GM23338 (cell line): ENCODE measurements at regions not wholly inside any gene's neighbourhood (a gene's known extent, or its start where the extent isn't known, plus 50 kb on each side); places are given as distances from the start of the nearest gene placed in this dataset.

ENCODE experiments used
- ATAC-seq: fragments of 200-7000 bp; cut with Tn5 transposase; 3 replicates; pipeline ENCODE4 v1.9.1; 2020
- DNase-seq: peaks from one replicate; pipeline ENCODE4 v3.0.0-alpha.2; 2015; ENCODE audit warnings: low spot score
- H2AFZ ChIP-seq: fragments of 200-600 bp; sonication (generic); 2 replicates; pipeline ENCODE4 v1.8.0; 2016; ENCODE audit warnings: antibody characterized with exemption, mild to moderate bottlenecking, moderate library complexity
- H3F3A ChIP-seq: fragments of 200-600 bp; sonication (generic); replicated peaks from 2 replicates; pipeline ENCODE4 v1.8.0; 2017; ENCODE audit warnings: antibody characterized with exemption, mixed run types, low read depth
- H3K27ac ChIP-seq: fragments of 200-600 bp; sonication (generic); 2 replicates; pipeline ENCODE4 v1.6.1; 2016; ENCODE audit warnings: low read depth
- H3K27me3 ChIP-seq: fragments of 200-600 bp; sonication (generic); 2 replicates; pipeline ENCODE4 v1.8.0; 2016; ENCODE audit warnings: mild to moderate bottlenecking, mixed run types, moderate library complexity; ENCODE audit not compliant: insufficient read depth
- H3K36me3 ChIP-seq: fragments of 200-600 bp; sonication (generic); 2 replicates; pipeline ENCODE4 v1.8.0; 2016; ENCODE audit warnings: mild to moderate bottlenecking; ENCODE audit not compliant: insufficient read depth
- H3K4me1 ChIP-seq: fragments of 200-600 bp; sonication (generic); 2 replicates; pipeline ENCODE4 v1.8.0; 2016; ENCODE audit warnings: mild to moderate bottlenecking, moderate library complexity; ENCODE audit not compliant: insufficient read depth
- H3K4me2 ChIP-seq: fragments of 200-600 bp; sonication (generic); 2 replicates; pipeline ENCODE4 v1.7.1; 2017; ENCODE audit warnings: mixed run types
- H3K4me3 ChIP-seq: fragments of 200-600 bp; sonication (generic); 2 replicates; pipeline ENCODE4 v1.6.1; 2016; ENCODE audit warnings: mixed run types
- H3K79me2 ChIP-seq: fragments of 200-600 bp; sonication (generic); replicated peaks from 2 replicates; pipeline ENCODE4 v1.8.0; 2017; ENCODE audit warnings: mild to moderate bottlenecking; ENCODE audit not compliant: insufficient read depth
- H3K9me2 ChIP-seq: fragments of 200-600 bp; sonication (generic); 2 replicates; pipeline ENCODE4 v1.8.0; 2017; ENCODE audit not compliant: insufficient read depth
- H4K20me1 ChIP-seq: fragments of 200-600 bp; sonication (generic); replicated peaks from 2 replicates; pipeline ENCODE4 v1.8.0; 2017; ENCODE audit warnings: mild to moderate bottlenecking; ENCODE audit not compliant: insufficient read depth
- H3K27ac Mint-ChIP-seq: 2 replicates; pipeline ENCODE4 v1.8.0; 2020; ENCODE audit warnings: inconsistent platforms, mild to moderate bottlenecking, moderate library complexity, mixed read lengths
- H3K27me3 Mint-ChIP-seq: 3 replicates; pipeline ENCODE4 v1.8.0; 2022; ENCODE audit warnings: low read depth, mild to moderate bottlenecking, moderate library complexity, mixed read lengths, inconsistent platforms; ENCODE audit not compliant: insufficient read depth, poor library complexity
- H3K36me3 Mint-ChIP-seq: 3 replicates; pipeline ENCODE4 v1.8.0; 2021; ENCODE audit warnings: low read depth, mild to moderate bottlenecking, inconsistent platforms, moderate library complexity, mixed read lengths
- H3K4me1 Mint-ChIP-seq: 3 replicates; pipeline ENCODE4 v1.8.0; 2020; ENCODE audit warnings: mild to moderate bottlenecking, inconsistent platforms, mixed read lengths
- H3K4me3 Mint-ChIP-seq: 3 replicates; pipeline ENCODE4 v1.8.0; 2021; ENCODE audit warnings: moderate library complexity, mild to moderate bottlenecking, inconsistent platforms, mixed read lengths
- H3K9me3 Mint-ChIP-seq: 3 replicates; pipeline ENCODE4 v1.8.0; 2020; ENCODE audit warnings: moderate library complexity, mild to moderate bottlenecking, inconsistent platforms, mixed read lengths
- CREB1 ChIP-seq: fragments of 250-450 bp; sonication (Bioruptor Pico); IDR thresholded peaks from 2 replicates; pipeline ENCODE4 v1.5.0; 2020; ENCODE audit warnings: low read depth, mild to moderate bottlenecking, moderate library complexity
- ETS1 ChIP-seq: IDR thresholded peaks from 2 replicates; pipeline ENCODE4 v1.6.1; 2016; ENCODE audit warnings: antibody characterized with exemption
- EZH2 ChIP-seq: fragments of 200-600 bp; sonication (generic); IDR thresholded peaks from one replicate; pipeline ENCODE4 v1.8.0; 2017; ENCODE audit warnings: antibody characterized with exemption, mild to moderate bottlenecking, low read depth; ENCODE audit not compliant: unreplicated experiment
- EZH2phosphoT487 ChIP-seq: fragments of 200-600 bp; sonication (generic); IDR thresholded peaks from one replicate; pipeline ENCODE4 v1.8.1; 2018; ENCODE audit warnings: antibody characterized with exemption; ENCODE audit not compliant: unreplicated experiment
- JUNB ChIP-seq: IDR thresholded peaks from one replicate; pipeline ENCODE4 v1.6.1; 2016; ENCODE audit warnings: antibody characterized with exemption; ENCODE audit not compliant: unreplicated experiment
- NANOG ChIP-seq: IDR thresholded peaks from 2 replicates; pipeline ENCODE4 v1.6.1; 2016; ENCODE audit warnings: antibody characterized with exemption, borderline replicate concordance
- POLR2AphosphoS5 ChIP-seq: IDR thresholded peaks from 2 replicates; pipeline ENCODE4 v1.6.1; 2016; ENCODE audit warnings: antibody characterized with exemption, low read depth
- STAT1 ChIP-seq: IDR thresholded peaks from one replicate; pipeline ENCODE4 v1.6.1; 2016; ENCODE audit warnings: antibody characterized with exemption; ENCODE audit not compliant: unreplicated experiment
- ZNF114 ChIP-seq: fragments of 250-450 bp; sonication (Bioruptor Pico); IDR thresholded peaks from 2 replicates; pipeline ENCODE4 v1.5.0; 2020; ENCODE audit warnings: mild to moderate bottlenecking, moderate library complexity
- TF ChIP-seq, protein P1 (sequence below): fragments of 250-450 bp; sonication (Bioruptor Pico); IDR thresholded peaks from 2 replicates; pipeline ENCODE4 v1.5.0; 2020; ENCODE audit warnings: mild to moderate bottlenecking, moderate library complexity
- TF ChIP-seq, protein P2 (sequence below), 2 experiments: fragments of 200-600 bp in 1 of 2; sonication (generic) in 1 of 2; conservative IDR thresholded peaks; 2 replicates each; pipeline versions ENCODE4 v1.5.1 to v1.6.1; 2016 to 2017; ENCODE audit warnings: antibody characterized with exemption in 2 of 2, low read depth in 2 of 2, mild to moderate bottlenecking in 2 of 2, moderate library complexity in 1 of 2

GRCh38 chr4:33709247-33709646 is 2535.1 kb downstream of the ARAP2 start (continued):
- TF ChIP-seq ETS1 (no peak), JUNB (no peak), POLR2AphosphoS5 (no peak), NANOG (no peak)

GRCh38 chr4:33711826-33712225 is 2532.5 kb downstream of the ARAP2 start:
- no peaks in the 10 kb centered on the region for H3F3A ChIP-seq
- no peaks in the 10 kb centered on the region for H3K27me3 Mint-ChIP-seq
- H3K9me2 ChIP-seq, result peaks cover 16% of the 10 kb centered on the region
- no peak overlapping the region for H3K27ac ChIP-seq
- H3K9me3 Mint-ChIP-seq, result peaks cover 36% of the 10 kb centered on the region
- no peak overlapping the region for H2AFZ ChIP-seq
- ATAC-seq, result no peak
- H3K4me3 ChIP-seq, result no peak overlapping the region
- no peaks in the 10 kb centered on the region for H4K20me1 ChIP-seq
- no peaks in the 10 kb centered on the region for H3K4me1 ChIP-seq
- H3K36me3 Mint-ChIP-seq, result peaks cover 35% of the 10 kb centered on the region
- no peaks in the 10 kb centered on the region for H3K36me3 ChIP-seq
- no peak overlapping the region for H3K4me2 ChIP-seq
- DNase-seq, result no peak
- H3K4me3 Mint-ChIP-seq, result no peak overlapping the region
- no peak overlapping the region for H3K27ac Mint-ChIP-seq
- H3K27me3 ChIP-seq, result no peaks in the 10 kb centered on the region
- no peak for TF ChIP-seq NANOG
- no peak for TF ChIP-seq ZNF114
- no peaks in the 10 kb centered on the region for H3K79me2 ChIP-seq
- no peaks in the 10 kb centered on the region for H3K4me1 Mint-ChIP-seq

- Histone ChIP-seq H3K4me1 (no peaks in the 10 kb centered on the region), H3K27ac (no peak overlapping the region), H3K27me3 (no peaks in the 10 kb centered on the region), H3K4me3 (no peak overlapping the region), H3F3A (no peaks in the 10 kb centered on the region), H3K79me2 (no peaks in the 10 kb centered on the region), H2AFZ (no peak overlapping the region), H3K36me3 (no peaks in the 10 kb centered on the region), H3K4me2 (no peak overlapping the region), H3K9me2 (peaks cover 16% of the 10 kb centered on the region), H4K20me1 (no peaks in the 10 kb centered on the region)
- H3K4me1 Mint-ChIP-seq, result no peaks in the 10 kb centered on the region
- peaks cover 17% of the 10 kb centered on the region for H3K36me3 Mint-ChIP-seq
- no peak for ATAC-seq
- no peak for DNase-seq
- peaks cover 18% of the 10 kb centered on the region for H3K9me3 Mint-ChIP-seq
- no peak overlapping the region for H3K4me3 Mint-ChIP-seq
- H3K27ac Mint-ChIP-seq, result no peak overlapping the region
- H3K27me3 Mint-ChIP-seq, result no peaks in the 10 kb centered on the region
- TF ChIP-seq STAT1 (no peak), POLR2AphosphoS5 (no peak), EZH2phosphoT487 (no peak), ZNF114 (no peak), JUNB (no peak), EZH2 (no peak), CREB1 (CRISPR knock-in tag) (no peak), ETS1 (no peak), NANOG (no peak)
- TF ChIP-seq, protein P1, sequence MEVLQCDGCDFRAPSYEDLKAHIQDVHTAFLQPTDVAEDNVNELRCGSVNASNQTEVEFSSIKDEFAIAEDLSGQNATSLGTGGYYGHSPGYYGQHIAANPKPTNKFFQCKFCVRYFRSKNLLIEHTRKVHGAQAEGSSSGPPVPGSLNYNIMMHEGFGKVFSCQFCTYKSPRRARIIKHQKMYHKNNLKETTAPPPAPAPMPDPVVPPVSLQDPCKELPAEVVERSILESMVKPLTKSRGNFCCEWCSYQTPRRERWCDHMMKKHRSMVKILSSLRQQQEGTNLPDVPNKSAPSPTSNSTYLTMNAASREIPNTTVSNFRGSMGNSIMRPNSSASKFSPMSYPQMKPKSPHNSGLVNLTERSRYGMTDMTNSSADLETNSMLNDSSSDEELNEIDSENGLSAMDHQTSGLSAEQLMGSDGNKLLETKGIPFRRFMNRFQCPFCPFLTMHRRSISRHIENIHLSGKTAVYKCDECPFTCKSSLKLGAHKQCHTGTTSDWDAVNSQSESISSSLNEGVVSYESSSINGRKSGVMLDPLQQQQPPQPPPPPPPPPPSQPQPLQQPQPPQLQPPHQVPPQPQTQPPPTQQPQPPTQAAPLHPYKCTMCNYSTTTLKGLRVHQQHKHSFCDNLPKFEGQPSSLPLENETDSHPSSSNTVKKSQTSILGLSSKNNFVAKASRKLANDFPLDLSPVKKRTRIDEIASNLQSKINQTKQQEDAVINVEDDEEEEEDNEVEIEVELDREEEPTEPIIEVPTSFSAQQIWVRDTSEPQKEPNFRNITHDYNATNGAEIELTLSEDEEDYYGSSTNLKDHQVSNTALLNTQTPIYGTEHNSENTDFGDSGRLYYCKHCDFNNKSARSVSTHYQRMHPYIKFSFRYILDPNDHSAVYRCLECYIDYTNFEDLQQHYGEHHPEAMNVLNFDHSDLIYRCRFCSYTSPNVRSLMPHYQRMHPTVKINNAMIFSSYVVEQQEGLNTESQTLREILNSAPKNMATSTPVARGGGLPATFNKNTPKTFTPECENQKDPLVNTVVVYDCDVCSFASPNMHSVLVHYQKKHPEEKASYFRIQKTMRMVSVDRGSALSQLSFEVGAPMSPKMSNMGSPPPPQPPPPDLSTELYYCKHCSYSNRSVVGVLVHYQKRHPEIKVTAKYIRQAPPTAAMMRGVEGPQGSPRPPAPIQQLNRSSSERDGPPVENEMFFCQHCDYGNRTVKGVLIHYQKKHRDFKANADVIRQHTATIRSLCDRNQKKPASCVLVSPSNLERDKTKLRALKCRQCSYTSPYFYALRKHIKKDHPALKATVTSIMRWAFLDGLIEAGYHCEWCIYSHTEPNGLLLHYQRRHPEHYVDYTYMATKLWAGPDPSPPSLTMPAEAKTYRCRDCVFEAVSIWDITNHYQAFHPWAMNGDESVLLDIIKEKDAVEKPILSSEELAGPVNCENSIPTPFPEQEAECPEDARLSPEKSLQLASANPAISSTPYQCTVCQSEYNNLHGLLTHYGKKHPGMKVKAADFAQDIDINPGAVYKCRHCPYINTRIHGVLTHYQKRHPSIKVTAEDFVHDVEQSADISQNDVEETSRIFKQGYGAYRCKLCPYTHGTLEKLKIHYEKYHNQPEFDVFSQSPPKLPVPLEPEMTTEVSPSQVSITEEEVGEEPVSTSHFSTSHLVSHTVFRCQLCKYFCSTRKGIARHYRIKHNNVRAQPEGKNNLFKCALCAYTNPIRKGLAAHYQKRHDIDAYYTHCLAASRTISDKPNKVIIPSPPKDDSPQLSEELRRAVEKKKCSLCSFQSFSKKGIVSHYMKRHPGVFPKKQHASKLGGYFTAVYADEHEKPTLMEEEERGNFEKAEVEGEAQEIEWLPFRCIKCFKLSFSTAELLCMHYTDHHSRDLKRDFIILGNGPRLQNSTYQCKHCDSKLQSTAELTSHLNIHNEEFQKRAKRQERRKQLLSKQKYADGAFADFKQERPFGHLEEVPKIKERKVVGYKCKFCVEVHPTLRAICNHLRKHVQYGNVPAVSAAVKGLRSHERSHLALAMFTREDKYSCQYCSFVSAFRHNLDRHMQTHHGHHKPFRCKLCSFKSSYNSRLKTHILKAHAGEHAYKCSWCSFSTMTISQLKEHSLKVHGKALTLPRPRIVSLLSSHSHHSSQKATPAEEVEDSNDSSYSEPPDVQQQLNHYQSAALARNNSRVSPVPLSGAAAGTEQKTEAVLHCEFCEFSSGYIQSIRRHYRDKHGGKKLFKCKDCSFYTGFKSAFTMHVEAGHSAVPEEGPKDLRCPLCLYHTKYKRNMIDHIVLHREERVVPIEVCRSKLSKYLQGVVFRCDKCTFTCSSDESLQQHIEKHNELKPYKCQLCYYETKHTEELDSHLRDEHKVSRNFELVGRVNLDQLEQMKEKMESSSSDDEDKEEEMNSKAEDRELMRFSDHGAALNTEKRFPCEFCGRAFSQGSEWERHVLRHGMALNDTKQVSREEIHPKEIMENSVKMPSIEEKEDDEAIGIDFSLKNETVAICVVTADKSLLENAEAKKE (CRISPR knock-in tag), result no peak
- TF ChIP-seq, protein P2, sequence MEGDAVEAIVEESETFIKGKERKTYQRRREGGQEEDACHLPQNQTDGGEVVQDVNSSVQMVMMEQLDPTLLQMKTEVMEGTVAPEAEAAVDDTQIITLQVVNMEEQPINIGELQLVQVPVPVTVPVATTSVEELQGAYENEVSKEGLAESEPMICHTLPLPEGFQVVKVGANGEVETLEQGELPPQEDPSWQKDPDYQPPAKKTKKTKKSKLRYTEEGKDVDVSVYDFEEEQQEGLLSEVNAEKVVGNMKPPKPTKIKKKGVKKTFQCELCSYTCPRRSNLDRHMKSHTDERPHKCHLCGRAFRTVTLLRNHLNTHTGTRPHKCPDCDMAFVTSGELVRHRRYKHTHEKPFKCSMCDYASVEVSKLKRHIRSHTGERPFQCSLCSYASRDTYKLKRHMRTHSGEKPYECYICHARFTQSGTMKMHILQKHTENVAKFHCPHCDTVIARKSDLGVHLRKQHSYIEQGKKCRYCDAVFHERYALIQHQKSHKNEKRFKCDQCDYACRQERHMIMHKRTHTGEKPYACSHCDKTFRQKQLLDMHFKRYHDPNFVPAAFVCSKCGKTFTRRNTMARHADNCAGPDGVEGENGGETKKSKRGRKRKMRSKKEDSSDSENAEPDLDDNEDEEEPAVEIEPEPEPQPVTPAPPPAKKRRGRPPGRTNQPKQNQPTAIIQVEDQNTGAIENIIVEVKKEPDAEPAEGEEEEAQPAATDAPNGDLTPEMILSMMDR (conservative IDR thresholded peaks at IDR 0.05; ENCODE audit: low read depth in 2 of 2), result no peak
Observed at GRCh38 chr4:33714971-33715370, 2529.3 kb downstream of the ARAP2 start.
